ENCODE measurements at regions not wholly inside any gene's neighbourhood (a gene's known extent, or its start where the extent isn't known, plus 50 kb on each side); places are given as distances from the start of the nearest gene placed in this dataset.

GRCh38 chr1:212228076-212228475 lies 57.1 kb upstream of the PPP2R5A start:
- H3K4me1 Mint-ChIP-seq, result peaks cover 32% of the 10 kb centered on the region

GRCh38 chr1:212228591-212229119 lies 56.6 kb upstream of the PPP2R5A start:
- H3K4me3 Mint-ChIP-seq, result no peak overlapping the region
- no peaks in the 10 kb centered on the region for H4K20me1 ChIP-seq (ENCODE audit: insufficient read depth, low read length)
- peaks cover 37% of the 10 kb centered on the region for H3K4me1 Mint-ChIP-seq
- H3K4me1 ChIP-seq (ENCODE audit: control insufficient read depth in 1 of 2, insufficient read depth in 2 of 2, low read length in 2 of 2), result peaks cover 23 to 32% of the 10 kb centered on the region in 2 donors
- H3K9ac ChIP-seq (ENCODE audit: insufficient read depth, low read length, poor library complexity, severe bottlenecking), result no peak overlapping the region
- H3K36me3 Mint-ChIP-seq, result peaks cover 0 to 4% of the 10 kb centered on the region in 2 donors
- H3K27ac Mint-ChIP-seq, result no peak overlapping the region
- H3K27ac ChIP-seq (ENCODE audit: low read depth in 1 of 2, low read length in 2 of 2), result no peak overlapping the region
- no peaks in the 10 kb centered on the region for H3K27me3 ChIP-seq (ENCODE audit: control insufficient read depth in 2 of 2, insufficient read depth in 2 of 2, low read length in 2 of 2)
- intact Hi-C loops (cut with micrococcal nuclease), result no loop called here
- no peaks in the 10 kb centered on the region for H3K79me2 ChIP-seq (ENCODE audit: insufficient read depth, low read length)
- H2AFZ ChIP-seq (ENCODE audit: insufficient read depth, low read depth, low read length, poor library complexity, severe bottlenecking), result no peak overlapping the region
- no peak overlapping the region for H3K4me2 ChIP-seq (replicated peaks; ENCODE audit: extremely low read depth, low read length, poor library complexity, severe bottlenecking)
- DNase-seq, result no peak
- H3K9me3 Mint-ChIP-seq, result peaks cover 0 to 7% (median 1%) of the 10 kb centered on the region in 7 donors
- no peak overlapping the region for H3K4me3 ChIP-seq (replicated peaks in 1 of 3; ENCODE audit: low read depth in 2 of 3, low read length in 3 of 3)
- no peak for TF ChIP-seq CTCF (IDR thresholded peaks at IDR 0.05)
- 100% methylated on average over 4 of the region's 8 CpGs for WGBS (ENCODE audit: insufficient coverage)
- H3K9me3 ChIP-seq (replicated peaks in 1 of 2; ENCODE audit: control insufficient read depth in 1 of 2, insufficient read depth in 1 of 2, low read length in 2 of 2), result no peaks in the 10 kb centered on the region
- no peaks in the 10 kb centered on the region for H3K36me3 ChIP-seq (replicated peaks in 1 of 2; ENCODE audit: control insufficient read depth in 1 of 2, insufficient read depth in 2 of 2, low read length in 2 of 2)
- H3K27me3 Mint-ChIP-seq (ENCODE audit: low read depth in 3 of 3), result peaks cover 0 to 7% (median 4%) of the 10 kb centered on the region in 3 donors

More at GRCh38 chr1:212228076-212228475, 57.1 kb upstream of the PPP2R5A start:
- intact Hi-C loops (cut with micrococcal nuclease), result no loop called here
- Histone ChIP-seq H3K9ac (ENCODE audit: insufficient read depth, low read length, poor library complexity, severe bottlenecking) (no peak overlapping the region), H3K4me1 (ENCODE audit: control insufficient read depth in 1 of 2, insufficient read depth in 2 of 2, low read length in 2 of 2) (peaks cover 18 to 26% of the 10 kb centered on the region in 2 donors), H3K79me2 (ENCODE audit: insufficient read depth, low read length) (no peaks in the 10 kb centered on the region), H3K4me3 (replicated peaks in 1 of 3; ENCODE audit: low read depth in 2 of 3, low read length in 3 of 3) (no peak overlapping the region), H2AFZ (ENCODE audit: insufficient read depth, low read depth, low read length, poor library complexity, severe bottlenecking) (no peak overlapping the region), H4K20me1 (ENCODE audit: insufficient read depth, low read length) (no peaks in the 10 kb centered on the region), H3K27me3 (ENCODE audit: control insufficient read depth in 2 of 2, insufficient read depth in 2 of 2, low read length in 2 of 2) (no peaks in the 10 kb centered on the region), H3K36me3 (replicated peaks in 1 of 2; ENCODE audit: control insufficient read depth in 1 of 2, insufficient read depth in 2 of 2, low read length in 2 of 2) (no peaks in the 10 kb centered on the region), H3K27ac (ENCODE audit: low read depth in 1 of 2, low read length in 2 of 2) (no peak overlapping the region), H3K4me2 (replicated peaks; ENCODE audit: extremely low read depth, low read length, poor library complexity, severe bottlenecking) (no peak overlapping the region), H3K9me3 (replicated peaks in 1 of 2; ENCODE audit: control insufficient read depth in 1 of 2, insufficient read depth in 1 of 2, low read length in 2 of 2) (no peaks in the 10 kb centered on the region)
- Mint-ChIP-seq H3K4me3 (no peak overlapping the region), H3K36me3 (peaks cover 0 to 4% of the 10 kb centered on the region in 2 donors), H3K27me3 (ENCODE audit: low read depth in 3 of 3) (peaks cover 0 to 7% (median 4%) of the 10 kb centered on the region in 3 donors), H3K27ac (no peak overlapping the region), H3K9me3 (peaks cover 0 to 7% (median 1%) of the 10 kb centered on the region in 7 donors)
- no peak for TF ChIP-seq CTCF (IDR thresholded peaks at IDR 0.05)
- DNase-seq, result no peak
- no CpG with 5 or more reads among the region's 2 CpGs for WGBS (ENCODE audit: insufficient coverage)
